ENCODE measurements at regions not wholly inside any gene's neighbourhood (a gene's known extent, or its start where the extent isn't known, plus 50 kb on each side); places are given as distances from the start of the nearest gene placed in this dataset.

DNA sequence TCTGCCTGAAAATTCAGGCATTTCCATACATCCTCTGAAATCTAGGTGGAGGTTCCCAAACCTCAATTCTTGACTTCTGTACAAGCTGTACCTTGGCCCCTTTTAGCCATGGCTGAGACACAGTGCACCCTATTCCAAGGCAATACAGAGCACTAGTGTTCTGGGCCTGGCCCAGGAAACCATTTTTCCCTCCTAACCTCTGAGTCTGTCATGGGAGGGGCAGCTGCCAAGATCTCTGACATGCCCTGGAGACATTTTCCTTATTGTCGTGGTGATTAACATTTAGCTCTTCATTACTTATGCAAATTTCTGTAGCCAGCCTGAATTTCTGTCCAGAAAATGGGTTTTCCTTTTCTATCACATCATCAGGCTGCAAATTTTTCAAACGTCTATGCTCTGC is 248.0 kb upstream of the RGS18 start:
- H3K14ac ChIP-seq (replicated peaks; ENCODE audit: low read depth, low read length): no peak overlapping the region
- no peaks in the 10 kb centered on the region for H3K79me1 ChIP-seq (ENCODE audit: low read depth in 1 of 2, low read length in 2 of 2)
- intact Hi-C loops (cut with micrococcal nuclease) (no loop called here), dilution Hi-C loops (cut with HindIII; ENCODE audit: low sequenced_read_pairs, unreplicated experiment) (no loop called here), in situ Hi-C loops (cut with MboI; ENCODE audit: low sequenced_read_pairs) (no loop called here)
- H2BK15ac ChIP-seq (ENCODE audit: low read depth, low read length): no peak overlapping the region
- no peak overlapping the region for H3K18ac ChIP-seq (ENCODE audit: low read depth, low read length)
- no peak overlapping the region for H4K8ac ChIP-seq (ENCODE audit: low read depth in 2 of 2, low read length in 2 of 2)
- WGBS, 2 experiments (ENCODE audit: extremely low coverage in 2 of 2, insufficient read length in 1 of 2): 17% methylated on average over 2 of the region's 2 CpGs; no CpG with 5 or more reads in 1 of the 2 experiments
- H3K4me3 ChIP-seq (ENCODE audit: insufficient read depth, low read depth, low read length): no peak overlapping the region
- no peak overlapping the region for H2BK120ac ChIP-seq (ENCODE audit: low read depth, low read length)
- H4K91ac ChIP-seq (ENCODE audit: insufficient read depth, low read depth, low read length): no peak overlapping the region
- no peak overlapping the region for H3K4me2 ChIP-seq (ENCODE audit: low read depth, low read length)
- H4K5ac ChIP-seq (ENCODE audit: low read depth, low read length): no peak overlapping the region
- H2AFZ ChIP-seq (replicated peaks; ENCODE audit: low read length, poor library complexity): no peak overlapping the region
- ChIA-PET POLR2A (ENCODE audit: unreplicated experiment) (no interaction called here), CTCF (no interaction called here)
- no peak overlapping the region for H3K27ac ChIP-seq (ENCODE audit: insufficient read depth, low read length)
- no peaks in the 10 kb centered on the region for H3K9me1 ChIP-seq (ENCODE audit: insufficient read depth, low read length)
- H3K9ac ChIP-seq (ENCODE audit: low read depth, low read length): no peak overlapping the region
- H2AK5ac ChIP-seq (ENCODE audit: low read depth, low read length): no peak overlapping the region
- no peaks in the 10 kb centered on the region for H4K20me1 ChIP-seq (ENCODE audit: insufficient read depth, low read length)
- ATAC-seq (ENCODE audit: low read depth): no peak
- H3K27me3 ChIP-seq (ENCODE audit: control insufficient read depth, insufficient read depth, low read length): no peaks in the 10 kb centered on the region
- no peak overlapping the region for H2AK9ac ChIP-seq (replicated peaks; ENCODE audit: low read depth, low read length, poor library complexity)
- H3K4me1 ChIP-seq (ENCODE audit: control insufficient read depth, insufficient read depth, low read length): no peaks in the 10 kb centered on the region
- no peak overlapping the region for H3K56ac ChIP-seq (ENCODE audit: extremely low read depth, insufficient read depth, low read length)
- H2BK5ac ChIP-seq (ENCODE audit: low read depth, low read length, poor library complexity, severe bottlenecking): no peak overlapping the region
- no peaks in the 10 kb centered on the region for H3K36me3 ChIP-seq (ENCODE audit: control insufficient read depth, insufficient read depth, low read length)
- BruUV-seq (replicated peaks): no TSS peak
- no peak overlapping the region for H3K4ac ChIP-seq (ENCODE audit: low read depth, low read length)
- no peak overlapping the region for H2BK20ac ChIP-seq (ENCODE audit: low read depth, low read length)
- TF ChIP-seq RFX5 (IDR thresholded peaks at IDR 0.05; ENCODE audit: low read depth, low read length): no peak
- TF ChIP-seq RAD21 (IDR thresholded peaks at IDR 0.05; ENCODE audit: low read length): no peak
- no peak for TF ChIP-seq CHD1 (IDR thresholded peaks at IDR 0.05; ENCODE audit: low read depth, low read length)
- H3K9me3 ChIP-seq (ENCODE audit: control insufficient read depth, insufficient read depth, low read length): no peaks in the 10 kb centered on the region
- DNase-seq: no peak
- H3K23ac ChIP-seq (ENCODE audit: low read depth, low read length): no peak overlapping the region

All from IMR-90 (cell line).